AG10803 (cell line): ENCODE measurements at regions not wholly inside any gene's neighbourhood (a gene's known extent, or its start where the extent isn't known, plus 50 kb on each side); places are given as distances from the start of the nearest gene placed in this dataset.

Experiments
- DNase-seq: peaks from one replicate; pipeline ENCODE4 v3.0.0; 2010; ENCODE audit warnings: low read depth
- H3K4me3 ChIP-seq: 2 replicates; pipeline ENCODE4 v1.5.1; 2011; ENCODE audit warnings: mild to moderate bottlenecking, low read length, control low read depth
- TF ChIP-seq, protein P1 (sequence below): conservative IDR thresholded peaks from 2 replicates; pipeline ENCODE4 v1.5.1; 2011; ENCODE audit warnings: mild to moderate bottlenecking, low read length, control low read depth, inconsistent platforms

GRCh38 chr11:41996533-41996932, 537.1 kb upstream of the LRRC4C start:
- TF ChIP-seq, protein P1, sequence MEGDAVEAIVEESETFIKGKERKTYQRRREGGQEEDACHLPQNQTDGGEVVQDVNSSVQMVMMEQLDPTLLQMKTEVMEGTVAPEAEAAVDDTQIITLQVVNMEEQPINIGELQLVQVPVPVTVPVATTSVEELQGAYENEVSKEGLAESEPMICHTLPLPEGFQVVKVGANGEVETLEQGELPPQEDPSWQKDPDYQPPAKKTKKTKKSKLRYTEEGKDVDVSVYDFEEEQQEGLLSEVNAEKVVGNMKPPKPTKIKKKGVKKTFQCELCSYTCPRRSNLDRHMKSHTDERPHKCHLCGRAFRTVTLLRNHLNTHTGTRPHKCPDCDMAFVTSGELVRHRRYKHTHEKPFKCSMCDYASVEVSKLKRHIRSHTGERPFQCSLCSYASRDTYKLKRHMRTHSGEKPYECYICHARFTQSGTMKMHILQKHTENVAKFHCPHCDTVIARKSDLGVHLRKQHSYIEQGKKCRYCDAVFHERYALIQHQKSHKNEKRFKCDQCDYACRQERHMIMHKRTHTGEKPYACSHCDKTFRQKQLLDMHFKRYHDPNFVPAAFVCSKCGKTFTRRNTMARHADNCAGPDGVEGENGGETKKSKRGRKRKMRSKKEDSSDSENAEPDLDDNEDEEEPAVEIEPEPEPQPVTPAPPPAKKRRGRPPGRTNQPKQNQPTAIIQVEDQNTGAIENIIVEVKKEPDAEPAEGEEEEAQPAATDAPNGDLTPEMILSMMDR: no peak
- no peak for DNase-seq
- no peak overlapping the region for H3K4me3 ChIP-seq

DNA sequence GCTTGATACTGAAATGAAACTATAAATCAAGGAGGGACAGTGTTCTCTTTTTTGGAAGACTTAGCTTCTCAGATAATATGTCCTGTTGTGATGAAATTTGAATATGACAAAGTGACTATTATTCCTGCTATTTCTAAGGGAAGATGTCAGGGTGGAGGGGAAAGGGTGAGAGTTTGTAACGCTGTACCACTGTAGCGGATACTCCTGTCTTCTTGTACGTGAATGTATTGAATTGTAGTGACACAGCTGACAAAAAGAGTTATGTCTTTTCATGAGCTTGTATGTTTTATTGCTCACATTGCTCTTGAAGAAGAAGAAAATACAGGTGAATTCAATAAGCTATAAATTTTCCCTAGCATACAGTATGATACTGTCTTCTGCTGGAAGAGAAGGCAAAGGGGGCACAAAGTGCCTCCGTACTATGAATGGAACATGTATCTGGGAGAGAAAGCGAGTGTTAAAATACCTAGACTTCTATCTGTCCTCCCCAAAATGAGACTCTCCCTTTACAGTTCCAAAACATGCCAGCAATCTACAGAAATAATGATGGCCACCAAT, 538.5 kb upstream of the LRRC4C start:
- TF ChIP-seq, protein P1: no peak
- DNase-seq: no peak
- H3K4me3 ChIP-seq: no peak overlapping the region

GRCh38 chr11:41999066-41999465, 539.6 kb upstream of the LRRC4C start:
- DNase-seq: no peak
- H3K4me3 ChIP-seq: no peak overlapping the region
- TF ChIP-seq, protein P1: no peak

DNA sequence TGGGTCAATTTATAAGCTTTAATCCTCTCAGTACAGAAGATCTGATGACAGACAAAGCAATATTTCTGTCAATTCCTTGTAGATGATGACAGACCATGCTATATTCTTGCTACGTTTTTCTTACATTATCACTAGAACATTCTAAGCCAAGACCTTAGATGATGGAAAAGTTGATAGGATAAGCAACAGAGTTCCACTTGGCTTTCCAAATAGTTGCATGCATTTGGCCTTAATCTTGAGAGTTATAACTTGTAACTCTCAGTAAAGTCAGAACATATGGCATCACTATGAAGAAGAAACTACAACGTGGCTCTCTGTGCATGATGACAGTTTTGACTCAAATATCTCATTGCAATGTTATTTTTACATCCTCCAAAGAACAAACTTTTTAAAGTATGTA, 544.3 kb upstream of the LRRC4C start:
- no peak for DNase-seq
- H3K4me3 ChIP-seq: no peak overlapping the region
- TF ChIP-seq, protein P1: no peak

GRCh38 chr11:42006766-42007165, 547.3 kb upstream of the LRRC4C start:
- H3K4me3 ChIP-seq: no peak overlapping the region
- no peak for DNase-seq
- TF ChIP-seq, protein P1: no peak

- TF ChIP-seq, protein P1: no peak
- H3K4me3 ChIP-seq: no peak overlapping the region
- no peak for DNase-seq
Measured at GRCh38 chr11:42012271-42012670, 552.8 kb upstream of the LRRC4C start.

DNA sequence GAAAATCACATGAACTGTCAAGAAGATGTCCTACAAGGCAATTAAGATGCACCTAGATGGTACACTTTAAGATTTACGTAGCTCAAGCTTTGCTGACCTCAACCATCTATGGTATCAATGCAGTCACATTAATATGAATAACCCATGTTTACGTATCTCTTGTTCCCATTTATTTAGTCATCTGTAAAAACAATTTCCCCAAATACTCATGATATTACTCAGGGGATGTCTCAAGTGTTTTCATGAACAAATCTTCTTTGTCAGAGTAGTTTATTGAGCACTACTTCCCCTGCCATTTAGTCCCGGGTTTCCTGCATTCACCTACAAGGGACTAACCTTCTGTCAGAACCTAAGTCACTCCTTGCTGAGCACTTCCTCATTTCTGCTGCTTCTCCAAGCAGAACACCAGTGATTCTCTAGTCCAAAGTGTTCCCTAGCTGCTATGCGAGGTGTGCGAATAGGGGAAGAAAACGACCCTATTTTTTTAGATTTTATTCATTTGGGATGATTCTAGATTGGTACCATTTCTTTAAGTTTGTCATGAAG, 554.3 kb upstream of the LRRC4C start:
- TF ChIP-seq, protein P1: no peak
- no peak overlapping the region for H3K4me3 ChIP-seq
- no peak for DNase-seq
